Spleen (tissue), 11 donors: ENCODE measurements at regions not wholly inside any gene's neighbourhood (a gene's known extent, or its start where the extent isn't known, plus 50 kb on each side); places are given as distances from the start of the nearest gene placed in this dataset.

ENCODE experiments used
- DNase-seq: peaks from one replicate; pipeline ENCODE4 v3.0.0-alpha.2; 2020
- H3K27ac ChIP-seq, 8 donors: fragments of 200-600 bp; sonication (generic) in 7 of 8; 1 replicate in 4 of 8; 2 replicates in 4 of 8; pipeline versions ENCODE4 v1.5.0 to v1.8.0; 2016 to 2021; ENCODE audit warnings: inconsistent platforms in 4 of 8, mild to moderate bottlenecking in 4 of 8, moderate library complexity in 1 of 8
- H3K27me3 ChIP-seq, 7 donors: fragments of 200-600 bp; sonication (generic) in 6 of 7; replicated peaks in 1 of 7; 1 replicate in 4 of 7; 2 replicates in 3 of 7; pipeline versions ENCODE4 v1.5.0 to v1.8.0; 2016 to 2021; ENCODE audit warnings: inconsistent platforms in 3 of 7, mild to moderate bottlenecking in 1 of 7
- H3K36me3 ChIP-seq, 6 donors: fragments of 200-600 bp; sonication (generic) in 5 of 6; 1 replicate in 4 of 6; 2 replicates in 2 of 6; pipeline versions ENCODE4 v1.5.0 to v1.8.0; 2016 to 2021; ENCODE audit warnings: inconsistent platforms in 2 of 6
- H3K4me1 ChIP-seq, 6 donors: fragments of 200-600 bp; sonication (generic) in 5 of 6; 1 replicate in 3 of 6; 2 replicates in 3 of 6; pipeline versions ENCODE4 v1.5.0 to v1.8.0; 2016 to 2021; ENCODE audit warnings: inconsistent platforms in 3 of 6
- H3K4me3 ChIP-seq, 8 donors: fragments of 200-600 bp; sonication (generic) in 7 of 8; 1 replicate in 4 of 8; 2 replicates in 4 of 8; pipeline versions ENCODE4 v1.5.0 to v1.8.0; 2016 to 2021; ENCODE audit warnings: inconsistent platforms in 4 of 8, mild to moderate bottlenecking in 4 of 8, moderate library complexity in 2 of 8
- H3K9me3 ChIP-seq, 8 donors: fragments of 200-600 bp; sonication (generic) in 7 of 8; 1 replicate in 4 of 8; 2 replicates in 4 of 8; pipeline versions ENCODE4 v1.5.0 to v1.8.0; 2016 to 2021; ENCODE audit warnings: inconsistent platforms in 4 of 8
- POLR2A ChIP-seq, 3 donors: fragments of 450-650 bp; IDR thresholded peaks; one replicate each; pipeline ENCODE4 v1.5.1; 2017; ENCODE audit warnings: antibody characterized with exemption in 3 of 3, mild to moderate bottlenecking in 1 of 3
- POLR2AphosphoS5 ChIP-seq, 3 donors: sonication (generic); formaldehyde crosslinking; IDR thresholded peaks; one replicate each; pipeline ENCODE4 v1.5.1; 2017; ENCODE audit warnings: antibody characterized with exemption in 3 of 3
- WGBS, 5 donors: extraction: QIAGEN DNeasy Blood & Tissue Kit in 3 of 5; methylation state at CpG; one replicate each; pipeline versions ENCODE4 v1.1.5 to v1.1.7; 2013 to 2018; 5-methylcytosine and 5-hydroxymethylcytosine counted together
- intact Hi-C: fragments of 100-400 bp; cut with DNase I; formaldehyde crosslinking; loops from one replicate; pipeline ENCODE4 v1.15.0; 2023; ENCODE audit warnings: low total_unique reads
- small RNA-seq, 4 donors: library from RNA; depleted of rRNA; stranded (forward); fragments of <200 nt; gene quantifications; one replicate each; pipeline ENCODE3, GENCODE V24; 2016
- TF ChIP-seq, protein P1 (sequence below), 11 experiments: fragments of 200-600 bp in 7 of 11; fragments of 450-650 bp in 4 of 11; sonication (generic) in 4 of 11; IDR thresholded peaks in 8 of 11; conservative IDR thresholded peaks in 3 of 11; 1 replicate in 7 of 11; 2 replicates in 4 of 11; pipeline versions ENCODE4 v1.4.0 to v1.8.0; 2016 to 2021; ENCODE audit warnings: antibody characterized with exemption in 11 of 11, inconsistent platforms in 4 of 11, mild to moderate bottlenecking in 1 of 11
- donor health status: healthy with polysubstance abuse.
- donor health status: DM: no; HTN: no; CAD: no; lungs with moderate emphysema.
- donor health status: DM: no; HTN: no; CAD: no.
- donor health status: Bipolar disorder and iron deficiency.
- donor health status: healthy.
- donor health status: DM: no; HTN: no; CAD: no.
- donor health status: DM: yes; HTN: yes; CAD: no.

- no peak overlapping the region for H3K27ac ChIP-seq
- no peaks in the 10 kb centered on the region for H3K4me1 ChIP-seq
- H3K27me3 ChIP-seq = no peaks in the 10 kb centered on the region
- no peaks in the 10 kb centered on the region for H3K9me3 ChIP-seq
- intact Hi-C loops = no loop called here
- no peaks in the 10 kb centered on the region for H3K36me3 ChIP-seq
- WGBS, 5 donors = 66 to 81% (median 75%) methylated on average over 4 of the region's 4 CpGs
- no peak overlapping the region for H3K4me3 ChIP-seq
- TF ChIP-seq, protein P1, sequence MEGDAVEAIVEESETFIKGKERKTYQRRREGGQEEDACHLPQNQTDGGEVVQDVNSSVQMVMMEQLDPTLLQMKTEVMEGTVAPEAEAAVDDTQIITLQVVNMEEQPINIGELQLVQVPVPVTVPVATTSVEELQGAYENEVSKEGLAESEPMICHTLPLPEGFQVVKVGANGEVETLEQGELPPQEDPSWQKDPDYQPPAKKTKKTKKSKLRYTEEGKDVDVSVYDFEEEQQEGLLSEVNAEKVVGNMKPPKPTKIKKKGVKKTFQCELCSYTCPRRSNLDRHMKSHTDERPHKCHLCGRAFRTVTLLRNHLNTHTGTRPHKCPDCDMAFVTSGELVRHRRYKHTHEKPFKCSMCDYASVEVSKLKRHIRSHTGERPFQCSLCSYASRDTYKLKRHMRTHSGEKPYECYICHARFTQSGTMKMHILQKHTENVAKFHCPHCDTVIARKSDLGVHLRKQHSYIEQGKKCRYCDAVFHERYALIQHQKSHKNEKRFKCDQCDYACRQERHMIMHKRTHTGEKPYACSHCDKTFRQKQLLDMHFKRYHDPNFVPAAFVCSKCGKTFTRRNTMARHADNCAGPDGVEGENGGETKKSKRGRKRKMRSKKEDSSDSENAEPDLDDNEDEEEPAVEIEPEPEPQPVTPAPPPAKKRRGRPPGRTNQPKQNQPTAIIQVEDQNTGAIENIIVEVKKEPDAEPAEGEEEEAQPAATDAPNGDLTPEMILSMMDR (IDR thresholded peaks at IDR 0.05 in 8 of 11, conservative IDR thresholded peaks at IDR 0.05 in 3 of 11) = no peak
- TF ChIP-seq POLR2A (IDR thresholded peaks at IDR 0.05) (no peak), POLR2AphosphoS5 (IDR thresholded peaks at IDR 0.05) (no peak)
- no peak for DNase-seq
Measured at GRCh38 chr18:72935744-72936143, 68.0 kb upstream of the NETO1 start.

- no peaks in the 10 kb centered on the region for H3K36me3 ChIP-seq
- no peak for DNase-seq
- intact Hi-C loops = no loop called here
- WGBS, 5 donors = 37 to 59% (median 40%) methylated on average over 2 of the region's 2 CpGs
- no peaks in the 10 kb centered on the region for H3K4me1 ChIP-seq
- no peaks in the 10 kb centered on the region for H3K27me3 ChIP-seq
- TF ChIP-seq, protein P1 (IDR thresholded peaks at IDR 0.05 in 8 of 11, conservative IDR thresholded peaks at IDR 0.05 in 3 of 11) = no peak
- TF ChIP-seq POLR2AphosphoS5 (IDR thresholded peaks at IDR 0.05) (no peak), POLR2A (IDR thresholded peaks at IDR 0.05) (no peak)
- H3K9me3 ChIP-seq = peaks cover 0 to 67% (median 40%) of the 10 kb centered on the region in 8 donors
- no peak overlapping the region for H3K4me3 ChIP-seq
- no peak overlapping the region for H3K27ac ChIP-seq
Measured at GRCh38 chr18:72922895-72923294, 55.1 kb upstream of the NETO1 start.

Small RNA genes in the stretch of these regions (small RNA-seq; reads per million reads assigned to genes)
- gene RN7SL401P = 0 reads per million in 4 donors
